ENCODE measurements at regions not wholly inside any gene's neighbourhood (a gene's known extent, or its start where the extent isn't known, plus 50 kb on each side); places are given as distances from the start of the nearest gene placed in this dataset.

DNA sequence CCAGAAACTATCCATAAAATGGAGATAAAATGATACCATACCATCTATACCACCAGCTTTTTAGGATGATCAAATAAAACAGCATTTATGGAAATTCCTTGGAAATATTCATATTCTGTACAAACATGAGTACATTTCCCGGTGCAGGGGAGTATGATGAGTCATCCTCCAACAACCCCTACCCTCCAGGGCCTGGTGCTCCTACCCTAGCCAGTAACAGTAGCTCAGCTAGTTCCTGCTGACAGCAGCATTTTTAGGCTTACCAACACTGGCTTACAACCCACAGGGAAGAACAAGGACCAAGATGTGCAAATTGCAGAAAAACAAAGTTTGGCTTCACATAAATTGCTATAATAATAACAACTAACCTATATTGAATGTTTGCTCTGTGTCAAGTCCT, 406.2 kb upstream of the CADM1 start:
- no peak for ATAC-seq
- Histone ChIP-seq H3K27ac (no peak overlapping the region), H3K4me1 (no peaks in the 10 kb centered on the region), H3K4me2 (no peak overlapping the region), H3K9me3 (no peaks in the 10 kb centered on the region), H3K4me3 (no peak overlapping the region)
- 0% methylated on average over 1 of the region's 1 CpG for WGBS (ENCODE audit: missing lambda C conversion rate)
- TF ChIP-seq FOSL2 (IDR thresholded peaks at IDR 0.05) (no peak), FOSL2 (CRISPR knock-in tag; IDR thresholded peaks at IDR 0.05) (peak; percentile 6; the same call in 1 of the 2 replicates), RARB (CRISPR knock-in tag; IDR thresholded peaks at IDR 0.05) (no peak), MAFK (IDR thresholded peaks at IDR 0.05; ENCODE audit: partially characterized antibody) (peak; percentile 60)
- TF ChIP-seq, protein P1, sequence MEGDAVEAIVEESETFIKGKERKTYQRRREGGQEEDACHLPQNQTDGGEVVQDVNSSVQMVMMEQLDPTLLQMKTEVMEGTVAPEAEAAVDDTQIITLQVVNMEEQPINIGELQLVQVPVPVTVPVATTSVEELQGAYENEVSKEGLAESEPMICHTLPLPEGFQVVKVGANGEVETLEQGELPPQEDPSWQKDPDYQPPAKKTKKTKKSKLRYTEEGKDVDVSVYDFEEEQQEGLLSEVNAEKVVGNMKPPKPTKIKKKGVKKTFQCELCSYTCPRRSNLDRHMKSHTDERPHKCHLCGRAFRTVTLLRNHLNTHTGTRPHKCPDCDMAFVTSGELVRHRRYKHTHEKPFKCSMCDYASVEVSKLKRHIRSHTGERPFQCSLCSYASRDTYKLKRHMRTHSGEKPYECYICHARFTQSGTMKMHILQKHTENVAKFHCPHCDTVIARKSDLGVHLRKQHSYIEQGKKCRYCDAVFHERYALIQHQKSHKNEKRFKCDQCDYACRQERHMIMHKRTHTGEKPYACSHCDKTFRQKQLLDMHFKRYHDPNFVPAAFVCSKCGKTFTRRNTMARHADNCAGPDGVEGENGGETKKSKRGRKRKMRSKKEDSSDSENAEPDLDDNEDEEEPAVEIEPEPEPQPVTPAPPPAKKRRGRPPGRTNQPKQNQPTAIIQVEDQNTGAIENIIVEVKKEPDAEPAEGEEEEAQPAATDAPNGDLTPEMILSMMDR (IDR thresholded peaks at IDR 0.05): no peak
- no peak for DNase-seq (ENCODE audit: low read depth in 1 of 2, low spot score in 1 of 2)
- no peak for FAIRE-seq
- ChIA-PET CTCF (interaction anchor here (0.8 kb wide), 1 partner anchor 586 kb away, joined by 3 read pairs; no protein-coding TSS in a partner anchor), POLR2A (no interaction called here)

- ATAC-seq (no peak), DNase-seq (ENCODE audit: low read depth in 1 of 2, low spot score in 1 of 2) (no peak), FAIRE-seq (no peak)
- WGBS (ENCODE audit: missing lambda C conversion rate): 3% methylated on average over 3 of the region's 3 CpGs
- no peaks in the 10 kb centered on the region for H3K4me1 ChIP-seq
- CTCF ChIA-PET: no interaction called here
- TF ChIP-seq CEBPB (IDR thresholded peaks at IDR 0.05): no peak
- TF ChIP-seq HEYL (CRISPR knock-in tag; IDR thresholded peaks at IDR 0.05): no peak
- TF ChIP-seq, protein P2, sequence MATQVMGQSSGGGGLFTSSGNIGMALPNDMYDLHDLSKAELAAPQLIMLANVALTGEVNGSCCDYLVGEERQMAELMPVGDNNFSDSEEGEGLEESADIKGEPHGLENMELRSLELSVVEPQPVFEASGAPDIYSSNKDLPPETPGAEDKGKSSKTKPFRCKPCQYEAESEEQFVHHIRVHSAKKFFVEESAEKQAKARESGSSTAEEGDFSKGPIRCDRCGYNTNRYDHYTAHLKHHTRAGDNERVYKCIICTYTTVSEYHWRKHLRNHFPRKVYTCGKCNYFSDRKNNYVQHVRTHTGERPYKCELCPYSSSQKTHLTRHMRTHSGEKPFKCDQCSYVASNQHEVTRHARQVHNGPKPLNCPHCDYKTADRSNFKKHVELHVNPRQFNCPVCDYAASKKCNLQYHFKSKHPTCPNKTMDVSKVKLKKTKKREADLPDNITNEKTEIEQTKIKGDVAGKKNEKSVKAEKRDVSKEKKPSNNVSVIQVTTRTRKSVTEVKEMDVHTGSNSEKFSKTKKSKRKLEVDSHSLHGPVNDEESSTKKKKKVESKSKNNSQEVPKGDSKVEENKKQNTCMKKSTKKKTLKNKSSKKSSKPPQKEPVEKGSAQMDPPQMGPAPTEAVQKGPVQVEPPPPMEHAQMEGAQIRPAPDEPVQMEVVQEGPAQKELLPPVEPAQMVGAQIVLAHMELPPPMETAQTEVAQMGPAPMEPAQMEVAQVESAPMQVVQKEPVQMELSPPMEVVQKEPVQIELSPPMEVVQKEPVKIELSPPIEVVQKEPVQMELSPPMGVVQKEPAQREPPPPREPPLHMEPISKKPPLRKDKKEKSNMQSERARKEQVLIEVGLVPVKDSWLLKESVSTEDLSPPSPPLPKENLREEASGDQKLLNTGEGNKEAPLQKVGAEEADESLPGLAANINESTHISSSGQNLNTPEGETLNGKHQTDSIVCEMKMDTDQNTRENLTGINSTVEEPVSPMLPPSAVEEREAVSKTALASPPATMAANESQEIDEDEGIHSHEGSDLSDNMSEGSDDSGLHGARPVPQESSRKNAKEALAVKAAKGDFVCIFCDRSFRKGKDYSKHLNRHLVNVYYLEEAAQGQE (IDR thresholded peaks at IDR 0.05): no peak
- no peak for TF ChIP-seq RARB (CRISPR knock-in tag; IDR thresholded peaks at IDR 0.05)
- TF ChIP-seq, protein P3, sequence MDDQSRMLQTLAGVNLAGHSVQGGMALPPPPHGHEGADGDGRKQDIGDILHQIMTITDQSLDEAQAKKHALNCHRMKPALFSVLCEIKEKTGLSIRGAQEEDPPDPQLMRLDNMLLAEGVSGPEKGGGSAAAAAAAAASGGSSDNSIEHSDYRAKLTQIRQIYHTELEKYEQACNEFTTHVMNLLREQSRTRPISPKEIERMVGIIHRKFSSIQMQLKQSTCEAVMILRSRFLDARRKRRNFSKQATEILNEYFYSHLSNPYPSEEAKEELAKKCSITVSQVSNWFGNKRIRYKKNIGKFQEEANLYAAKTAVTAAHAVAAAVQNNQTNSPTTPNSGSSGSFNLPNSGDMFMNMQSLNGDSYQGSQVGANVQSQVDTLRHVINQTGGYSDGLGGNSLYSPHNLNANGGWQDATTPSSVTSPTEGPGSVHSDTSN (IDR thresholded peaks at IDR 0.05): no peak
- no peak for TF ChIP-seq ZNF302 (CRISPR knock-in tag; IDR thresholded peaks at IDR 0.05)
- TF ChIP-seq RAD21 (conservative IDR thresholded peaks at IDR 0.05 in 1 of 2, IDR thresholded peaks at IDR 0.05 in 1 of 2): no peak
- no peaks in the 10 kb centered on the region for H3K9me3 ChIP-seq
- H3K27ac ChIP-seq: no peak overlapping the region
- no peak overlapping the region for H3K4me2 ChIP-seq
- POLR2A ChIA-PET: no interaction called here
- H3K4me3 ChIP-seq: no peak overlapping the region
Measured at GRCh38 chr11:115906171-115906570, 402.0 kb upstream of the CADM1 start.

GRCh38 chr11:115905341-115906000, 401.3 kb upstream of the CADM1 start:
- POLR2A ChIA-PET: no interaction called here
- no peak for FAIRE-seq
- Histone ChIP-seq H3K4me2 (no peak overlapping the region), H3K4me1 (no peaks in the 10 kb centered on the region), H3K4me3 (no peak overlapping the region), H3K9me3 (no peaks in the 10 kb centered on the region), H3K27ac (no peak overlapping the region)
- WGBS (ENCODE audit: missing lambda C conversion rate): 14% methylated on average over 3 of the region's 3 CpGs
- CTCF ChIA-PET: no interaction called here
- no peak for ATAC-seq
- TF ChIP-seq HOXA7 (CRISPR knock-in tag; IDR thresholded peaks at IDR 0.05) (no peak), CHD2 (IDR thresholded peaks at IDR 0.05; ENCODE audit: low read length, partially characterized antibody) (no peak), NR3C1 (IDR thresholded peaks at IDR 0.05) (no peak), EHMT2 (IDR thresholded peaks at IDR 0.05; ENCODE audit: low read depth) (no peak), NPAS2 (CRISPR knock-in tag; IDR thresholded peaks at IDR 0.05; ENCODE audit: borderline replicate concordance) (no peak), POLR2A (IDR thresholded peaks at IDR 0.05; ENCODE audit: low read length) (no peak), MYC (IDR thresholded peaks at IDR 0.05; ENCODE audit: borderline replicate concordance, low read length) (no peak), MAFK (IDR thresholded peaks at IDR 0.05; ENCODE audit: partially characterized antibody) (no peak), RFX5 (IDR thresholded peaks at IDR 0.05) (no peak), CBX2 (IDR thresholded peaks at IDR 0.05; ENCODE audit: borderline replicate concordance, low read depth) (no peak)
- TF ChIP-seq, protein P3 (IDR thresholded peaks at IDR 0.05): no peak
- DNase-seq (ENCODE audit: low read depth in 1 of 2, low spot score in 1 of 2): no peak
